SK-N-MC (cell line): ENCODE measurements at regions not wholly inside any gene's neighbourhood (a gene's known extent, or its start where the extent isn't known, plus 50 kb on each side); places are given as distances from the start of the nearest gene placed in this dataset.

Source experiments
- DNase-seq: peaks from one replicate; pipeline ENCODE4 v3.0.0-alpha.2; 2011; ENCODE audit warnings: low read depth, low spot score
- H3K27ac ChIP-seq: fragments of 200-600 bp; sonication (generic); 2 replicates; pipeline ENCODE4 v1.5.1; 2016; ENCODE audit warnings: mixed run types
- H3K36me3 ChIP-seq: fragments of 200-600 bp; sonication (generic); 2 replicates; pipeline ENCODE4 v1.6.1; 2017; ENCODE audit warnings: antibody characterized with exemption, low read length, mixed read lengths; ENCODE audit not compliant: insufficient read depth
- H3K4me3 ChIP-seq: fragments of 200-600 bp; sonication (generic); 2 replicates; pipeline ENCODE4 v1.5.1; 2016
- H3K9ac ChIP-seq: fragments of 200-600 bp; sonication (generic); 2 replicates; pipeline ENCODE4 v1.8.0; 2017; ENCODE audit warnings: mixed run types, mixed read lengths; ENCODE audit not compliant: insufficient read length
- H3K9me3 ChIP-seq: fragments of 200-600 bp; sonication (generic); 2 replicates; pipeline ENCODE4 v1.6.1; 2017; ENCODE audit warnings: low read depth, mild to moderate bottlenecking, antibody characterized with exemption, low read length, moderate library complexity, mixed read lengths
- EZH2 ChIP-seq: fragments of 200-600 bp; sonication (generic); IDR thresholded peaks from one replicate; pipeline ENCODE4 v1.6.1; 2017; ENCODE audit warnings: antibody characterized with exemption
- FOXP2 ChIP-seq: optimal IDR thresholded peaks from 2 replicates; pipeline ENCODE3; 2011; ENCODE audit warnings: mild to moderate bottlenecking, moderate library complexity; ENCODE audit not compliant: insufficient read depth; ENCODE audit errors: extremely low read length, control extremely low read depth
- POLR2AphosphoS5 ChIP-seq: IDR thresholded peaks from 2 replicates; pipeline ENCODE4 v1.6.1; 2012; ENCODE audit warnings: mild to moderate bottlenecking, low read depth, low read length, borderline replicate concordance

- Histone ChIP-seq H3K27ac (no peak overlapping the region), H3K4me3 (no peak overlapping the region), H3K36me3 (no peaks in the 10 kb centered on the region), H3K9me3 (no peaks in the 10 kb centered on the region), H3K9ac (no peak overlapping the region)
- no peak for DNase-seq
- no peak for TF ChIP-seq POLR2AphosphoS5
- TF ChIP-seq EZH2: no peak
- no peak for TF ChIP-seq FOXP2
These were observed 253.8 kb upstream of the COL8A1 start for GRCh38 chr3:99384596-99384995.

GRCh38 chr3:99376926-99377325 is 261.5 kb upstream of the COL8A1 start:
- H3K9me3 ChIP-seq: peaks cover 3% of the 10 kb centered on the region; the same call in 1 of the 2 replicates
- no peaks in the 10 kb centered on the region for H3K36me3 ChIP-seq
- H3K4me3 ChIP-seq: no peak overlapping the region
- no peak for TF ChIP-seq EZH2
- no peak for TF ChIP-seq FOXP2
- TF ChIP-seq POLR2AphosphoS5: no peak
- no peak overlapping the region for H3K9ac ChIP-seq
- no peak for DNase-seq
- H3K27ac ChIP-seq: no peak overlapping the region

DNA sequence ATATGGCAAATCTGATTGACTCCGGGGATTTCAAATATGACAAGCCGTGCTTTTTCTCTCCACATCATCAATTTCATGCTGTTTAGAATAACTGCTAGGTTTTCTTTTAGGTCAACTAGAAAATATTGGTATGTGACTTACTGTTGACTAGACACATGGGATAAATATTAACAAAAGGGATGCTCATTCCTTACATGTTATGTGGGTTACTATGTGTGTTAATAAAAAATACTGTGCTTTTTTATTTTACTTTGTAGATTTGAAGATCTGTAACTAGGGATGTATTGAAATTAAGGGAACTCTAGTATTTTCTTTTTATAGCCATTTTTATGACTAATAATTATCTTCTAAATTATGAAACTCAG is 264.6 kb upstream of the COL8A1 start:
- Histone ChIP-seq H3K9ac (no peak overlapping the region), H3K9me3 (peaks cover 3% of the 10 kb centered on the region; the same call in 1 of the 2 replicates), H3K4me3 (no peak overlapping the region), H3K36me3 (no peaks in the 10 kb centered on the region), H3K27ac (no peak overlapping the region)
- no peak for DNase-seq
- no peak for TF ChIP-seq FOXP2
- TF ChIP-seq EZH2: no peak
- TF ChIP-seq POLR2AphosphoS5: no peak

DNA sequence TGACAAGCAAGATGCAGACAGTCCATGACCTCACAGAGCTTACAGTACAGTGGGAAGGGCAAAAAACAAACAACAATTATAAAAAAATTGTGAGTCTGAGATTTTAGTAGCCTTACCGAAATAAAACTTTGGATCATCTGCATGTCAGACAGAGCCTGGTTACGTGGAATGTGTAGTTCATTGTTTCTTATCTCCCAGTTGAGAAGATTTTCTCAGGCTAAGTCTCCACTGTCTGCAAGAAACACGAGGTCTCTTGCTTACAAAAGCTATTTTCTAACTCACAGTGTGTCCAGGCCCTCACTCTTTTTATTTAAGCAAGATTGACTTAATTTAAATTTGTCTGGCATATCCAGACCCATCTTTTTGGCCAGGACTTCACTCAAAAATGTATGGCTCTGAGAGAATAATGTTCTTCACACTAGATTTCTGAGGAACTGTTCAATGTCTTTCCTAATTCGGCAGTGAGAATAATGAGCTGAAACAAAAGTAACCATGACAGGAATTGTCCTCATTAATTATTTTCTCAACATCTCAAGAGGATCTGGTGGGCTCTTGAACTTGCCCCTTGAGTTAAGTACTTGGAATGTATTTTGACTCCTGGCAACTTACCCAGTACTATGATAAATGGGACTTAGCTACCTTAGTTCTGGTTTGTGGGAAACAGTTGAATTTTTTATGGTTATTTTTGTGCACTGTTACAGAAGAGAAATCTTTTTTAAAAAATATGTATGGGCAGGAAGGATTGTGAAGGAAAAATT is 265.1 kb upstream of the COL8A1 start:
- H3K9me3 ChIP-seq: peaks cover 3% of the 10 kb centered on the region; the same call in 1 of the 2 replicates
- no peak for DNase-seq
- H3K27ac ChIP-seq: no peak overlapping the region
- no peak overlapping the region for H3K4me3 ChIP-seq
- no peak for TF ChIP-seq EZH2
- no peak for TF ChIP-seq POLR2AphosphoS5
- TF ChIP-seq FOXP2: no peak
- H3K36me3 ChIP-seq: no peaks in the 10 kb centered on the region
- no peak overlapping the region for H3K9ac ChIP-seq

DNA sequence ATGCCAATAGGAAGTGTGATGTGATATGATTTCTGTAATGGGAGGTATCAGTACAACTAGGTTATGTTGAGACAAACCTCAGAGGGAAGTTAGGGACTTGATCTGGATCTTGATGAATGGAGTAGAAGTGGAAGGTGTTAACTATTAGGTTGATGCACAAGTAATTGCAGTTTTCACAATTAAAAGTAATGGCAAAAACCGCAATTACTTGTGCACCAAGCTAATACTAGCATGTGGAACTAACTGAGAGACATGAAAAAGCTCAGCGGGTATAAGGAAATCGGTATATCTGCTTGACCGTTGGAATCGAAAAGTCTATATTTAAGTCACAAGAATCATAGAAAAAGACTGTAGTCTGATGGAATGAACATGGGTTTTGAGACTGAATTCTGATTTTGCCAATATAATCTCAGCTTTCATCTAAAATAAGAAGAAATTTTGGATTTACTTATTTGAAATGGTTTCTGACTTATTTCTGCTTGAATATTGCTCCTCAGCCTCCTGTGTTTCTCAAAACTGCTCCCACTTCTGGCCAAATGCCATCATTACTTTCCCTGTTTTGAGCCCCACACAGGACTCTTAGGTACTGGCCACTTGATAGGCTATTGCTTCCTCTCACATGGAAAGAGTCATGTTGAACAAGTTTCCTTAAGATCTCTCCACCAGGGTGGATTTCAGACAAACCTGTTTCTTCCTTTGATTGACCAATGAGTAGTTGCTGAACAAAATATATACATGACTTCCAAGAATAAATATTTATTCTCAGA is 271.5 kb upstream of the COL8A1 start:
- Histone ChIP-seq H3K9ac (no peak overlapping the region), H3K4me3 (no peak overlapping the region), H3K36me3 (no peaks in the 10 kb centered on the region), H3K27ac (no peak overlapping the region), H3K9me3 (no peaks in the 10 kb centered on the region)
- DNase-seq: no peak
- no peak for TF ChIP-seq POLR2AphosphoS5
- no peak for TF ChIP-seq FOXP2
- TF ChIP-seq EZH2: no peak

DNA sequence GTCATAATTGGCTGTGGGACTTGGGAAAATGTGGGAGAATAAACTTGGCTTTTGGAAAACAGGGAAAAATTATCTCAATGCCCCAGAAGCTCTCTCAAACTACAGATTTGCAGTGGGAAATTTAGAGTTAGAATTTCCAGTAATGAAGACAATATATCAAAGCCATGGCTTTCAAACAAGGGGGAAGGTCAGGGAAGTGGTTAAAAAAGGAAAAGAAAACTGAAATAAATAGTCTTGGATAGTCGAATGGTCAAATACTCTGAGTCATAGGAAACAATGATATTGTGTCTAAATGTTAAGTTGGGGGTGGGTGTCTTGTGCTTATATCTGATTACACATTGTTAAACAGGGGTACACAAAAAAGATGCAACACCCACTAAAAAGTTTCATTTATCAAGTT is 272.4 kb upstream of the COL8A1 start:
- DNase-seq: no peak
- TF ChIP-seq POLR2AphosphoS5 (no peak), EZH2 (no peak), FOXP2 (no peak)

DNA sequence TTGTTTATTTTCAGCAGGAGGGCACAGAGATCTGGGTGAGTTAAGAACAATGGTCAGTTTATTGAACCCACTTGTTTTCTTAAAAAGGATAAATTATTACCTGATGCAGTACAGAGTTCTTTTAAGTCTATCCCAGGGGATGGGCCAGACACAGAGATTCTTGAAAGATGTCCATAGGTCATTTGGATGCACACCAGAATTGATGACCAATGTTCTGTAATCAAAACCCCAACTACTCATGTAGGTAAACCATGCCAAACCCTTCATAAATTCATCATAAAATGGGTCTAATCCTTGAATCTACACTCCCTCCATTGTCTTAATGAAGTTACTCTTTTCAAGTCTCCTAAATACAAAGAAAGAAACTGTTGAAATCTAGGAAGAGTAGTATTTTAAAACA is 273.0 kb upstream of the COL8A1 start:
- Histone ChIP-seq H3K9me3 (no peaks in the 10 kb centered on the region), H3K36me3 (no peaks in the 10 kb centered on the region), H3K27ac (no peak overlapping the region), H3K4me3 (no peak overlapping the region), H3K9ac (no peak overlapping the region)
- DNase-seq: no peak
- TF ChIP-seq POLR2AphosphoS5: no peak
- no peak for TF ChIP-seq FOXP2
- TF ChIP-seq EZH2: no peak

More for the DNA sequence above, 272.4 kb upstream of the COL8A1 start:
- Histone ChIP-seq H3K9ac (no peak overlapping the region), H3K27ac (no peak overlapping the region), H3K36me3 (no peaks in the 10 kb centered on the region), H3K9me3 (no peaks in the 10 kb centered on the region), H3K4me3 (no peak overlapping the region)

GRCh38 chr3:99357131-99357530 is 281.3 kb upstream of the COL8A1 start:
- no peak overlapping the region for H3K9ac ChIP-seq
- no peak overlapping the region for H3K4me3 ChIP-seq
- no peak for DNase-seq
- no peaks in the 10 kb centered on the region for H3K9me3 ChIP-seq
- no peaks in the 10 kb centered on the region for H3K36me3 ChIP-seq
- TF ChIP-seq EZH2: no peak
- no peak for TF ChIP-seq FOXP2
- TF ChIP-seq POLR2AphosphoS5: no peak
- H3K27ac ChIP-seq: no peak overlapping the region
